GM23338 (cell line): ENCODE measurements at regions not wholly inside any gene's neighbourhood (a gene's known extent, or its start where the extent isn't known, plus 50 kb on each side); places are given as distances from the start of the nearest gene placed in this dataset.

ENCODE experiments used
- ATAC-seq: fragments of 200-7000 bp; cut with Tn5 transposase; 3 replicates; pipeline ENCODE4 v1.9.1; 2020
- DNase-seq: peaks from one replicate; pipeline ENCODE4 v3.0.0-alpha.2; 2015; ENCODE audit warnings: low spot score
- H2AFZ ChIP-seq: fragments of 200-600 bp; sonication (generic); 2 replicates; pipeline ENCODE4 v1.8.0; 2016; ENCODE audit warnings: antibody characterized with exemption, mild to moderate bottlenecking, moderate library complexity
- H3F3A ChIP-seq: fragments of 200-600 bp; sonication (generic); replicated peaks from 2 replicates; pipeline ENCODE4 v1.8.0; 2017; ENCODE audit warnings: antibody characterized with exemption, mixed run types, low read depth
- H3K27ac ChIP-seq: fragments of 200-600 bp; sonication (generic); 2 replicates; pipeline ENCODE4 v1.6.1; 2016; ENCODE audit warnings: low read depth
- H3K27me3 ChIP-seq: fragments of 200-600 bp; sonication (generic); 2 replicates; pipeline ENCODE4 v1.8.0; 2016; ENCODE audit warnings: mild to moderate bottlenecking, mixed run types, moderate library complexity; ENCODE audit not compliant: insufficient read depth
- H3K36me3 ChIP-seq: fragments of 200-600 bp; sonication (generic); 2 replicates; pipeline ENCODE4 v1.8.0; 2016; ENCODE audit warnings: mild to moderate bottlenecking; ENCODE audit not compliant: insufficient read depth
- H3K4me1 ChIP-seq: fragments of 200-600 bp; sonication (generic); 2 replicates; pipeline ENCODE4 v1.8.0; 2016; ENCODE audit warnings: mild to moderate bottlenecking, moderate library complexity; ENCODE audit not compliant: insufficient read depth
- H3K4me2 ChIP-seq: fragments of 200-600 bp; sonication (generic); 2 replicates; pipeline ENCODE4 v1.7.1; 2017; ENCODE audit warnings: mixed run types
- H3K4me3 ChIP-seq: fragments of 200-600 bp; sonication (generic); 2 replicates; pipeline ENCODE4 v1.6.1; 2016; ENCODE audit warnings: mixed run types
- H3K79me2 ChIP-seq: fragments of 200-600 bp; sonication (generic); replicated peaks from 2 replicates; pipeline ENCODE4 v1.8.0; 2017; ENCODE audit warnings: mild to moderate bottlenecking; ENCODE audit not compliant: insufficient read depth
- H3K9me2 ChIP-seq: fragments of 200-600 bp; sonication (generic); 2 replicates; pipeline ENCODE4 v1.8.0; 2017; ENCODE audit not compliant: insufficient read depth
- H4K20me1 ChIP-seq: fragments of 200-600 bp; sonication (generic); replicated peaks from 2 replicates; pipeline ENCODE4 v1.8.0; 2017; ENCODE audit warnings: mild to moderate bottlenecking; ENCODE audit not compliant: insufficient read depth
- H3K27ac Mint-ChIP-seq: 2 replicates; pipeline ENCODE4 v1.8.0; 2020; ENCODE audit warnings: inconsistent platforms, mild to moderate bottlenecking, moderate library complexity, mixed read lengths
- H3K27me3 Mint-ChIP-seq: 3 replicates; pipeline ENCODE4 v1.8.0; 2022; ENCODE audit warnings: low read depth, mild to moderate bottlenecking, moderate library complexity, mixed read lengths, inconsistent platforms; ENCODE audit not compliant: insufficient read depth, poor library complexity
- H3K36me3 Mint-ChIP-seq: 3 replicates; pipeline ENCODE4 v1.8.0; 2021; ENCODE audit warnings: low read depth, mild to moderate bottlenecking, inconsistent platforms, moderate library complexity, mixed read lengths
- H3K4me1 Mint-ChIP-seq: 3 replicates; pipeline ENCODE4 v1.8.0; 2020; ENCODE audit warnings: mild to moderate bottlenecking, inconsistent platforms, mixed read lengths
- H3K4me3 Mint-ChIP-seq: 3 replicates; pipeline ENCODE4 v1.8.0; 2021; ENCODE audit warnings: moderate library complexity, mild to moderate bottlenecking, inconsistent platforms, mixed read lengths
- H3K9me3 Mint-ChIP-seq: 3 replicates; pipeline ENCODE4 v1.8.0; 2020; ENCODE audit warnings: moderate library complexity, mild to moderate bottlenecking, inconsistent platforms, mixed read lengths
- CREB1 ChIP-seq: fragments of 250-450 bp; sonication (Bioruptor Pico); IDR thresholded peaks from 2 replicates; pipeline ENCODE4 v1.5.0; 2020; ENCODE audit warnings: low read depth, mild to moderate bottlenecking, moderate library complexity
- EZH2 ChIP-seq: fragments of 200-600 bp; sonication (generic); IDR thresholded peaks from one replicate; pipeline ENCODE4 v1.8.0; 2017; ENCODE audit warnings: antibody characterized with exemption, mild to moderate bottlenecking, low read depth; ENCODE audit not compliant: unreplicated experiment
- POLR2AphosphoS5 ChIP-seq: IDR thresholded peaks from 2 replicates; pipeline ENCODE4 v1.6.1; 2016; ENCODE audit warnings: antibody characterized with exemption, low read depth
- STAT1 ChIP-seq: IDR thresholded peaks from one replicate; pipeline ENCODE4 v1.6.1; 2016; ENCODE audit warnings: antibody characterized with exemption; ENCODE audit not compliant: unreplicated experiment
- ZNF331 ChIP-seq: fragments of 250-450 bp; sonication (Bioruptor Pico); IDR thresholded peaks from 2 replicates; pipeline ENCODE4 v1.5.0; 2020; ENCODE audit warnings: low read depth, mild to moderate bottlenecking, moderate library complexity
- TF ChIP-seq, protein P1 (sequence below): IDR thresholded peaks from one replicate; pipeline ENCODE4 v1.6.1; 2018; ENCODE audit warnings: antibody characterized with exemption; ENCODE audit not compliant: unreplicated experiment
- TF ChIP-seq, protein P2 (sequence below): fragments of 250-450 bp; sonication (Bioruptor Pico); IDR thresholded peaks from 2 replicates; pipeline ENCODE4 v1.5.0; 2020; ENCODE audit warnings: mild to moderate bottlenecking, moderate library complexity

DNA sequence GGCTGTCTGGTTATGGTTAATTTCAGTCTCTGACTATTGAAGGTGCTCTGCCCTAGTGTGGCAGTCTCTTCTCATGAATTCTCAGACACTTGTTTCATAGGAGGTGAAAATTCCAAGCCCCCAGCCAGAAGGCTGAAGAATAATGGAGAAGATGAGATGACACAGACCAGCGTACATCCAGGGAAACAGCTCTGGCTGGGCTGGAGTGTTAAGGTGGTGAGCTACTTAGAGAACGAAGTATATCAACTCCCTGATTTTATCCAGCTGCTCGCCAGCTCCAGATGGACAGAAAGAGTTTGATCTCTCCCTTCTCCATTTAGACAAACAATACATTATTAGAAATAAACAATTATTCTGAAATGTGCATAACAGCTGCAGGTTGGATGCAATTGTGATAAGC lies 494.5 kb upstream of the RGMA start:
- H3K27ac Mint-ChIP-seq, result no peak overlapping the region
- no peaks in the 10 kb centered on the region for H3K9me2 ChIP-seq
- TF ChIP-seq EZH2 (no peak), CREB1 (CRISPR knock-in tag) (no peak), STAT1 (no peak), POLR2AphosphoS5 (no peak), ZNF331 (CRISPR knock-in tag) (no peak)
- TF ChIP-seq, protein P1, sequence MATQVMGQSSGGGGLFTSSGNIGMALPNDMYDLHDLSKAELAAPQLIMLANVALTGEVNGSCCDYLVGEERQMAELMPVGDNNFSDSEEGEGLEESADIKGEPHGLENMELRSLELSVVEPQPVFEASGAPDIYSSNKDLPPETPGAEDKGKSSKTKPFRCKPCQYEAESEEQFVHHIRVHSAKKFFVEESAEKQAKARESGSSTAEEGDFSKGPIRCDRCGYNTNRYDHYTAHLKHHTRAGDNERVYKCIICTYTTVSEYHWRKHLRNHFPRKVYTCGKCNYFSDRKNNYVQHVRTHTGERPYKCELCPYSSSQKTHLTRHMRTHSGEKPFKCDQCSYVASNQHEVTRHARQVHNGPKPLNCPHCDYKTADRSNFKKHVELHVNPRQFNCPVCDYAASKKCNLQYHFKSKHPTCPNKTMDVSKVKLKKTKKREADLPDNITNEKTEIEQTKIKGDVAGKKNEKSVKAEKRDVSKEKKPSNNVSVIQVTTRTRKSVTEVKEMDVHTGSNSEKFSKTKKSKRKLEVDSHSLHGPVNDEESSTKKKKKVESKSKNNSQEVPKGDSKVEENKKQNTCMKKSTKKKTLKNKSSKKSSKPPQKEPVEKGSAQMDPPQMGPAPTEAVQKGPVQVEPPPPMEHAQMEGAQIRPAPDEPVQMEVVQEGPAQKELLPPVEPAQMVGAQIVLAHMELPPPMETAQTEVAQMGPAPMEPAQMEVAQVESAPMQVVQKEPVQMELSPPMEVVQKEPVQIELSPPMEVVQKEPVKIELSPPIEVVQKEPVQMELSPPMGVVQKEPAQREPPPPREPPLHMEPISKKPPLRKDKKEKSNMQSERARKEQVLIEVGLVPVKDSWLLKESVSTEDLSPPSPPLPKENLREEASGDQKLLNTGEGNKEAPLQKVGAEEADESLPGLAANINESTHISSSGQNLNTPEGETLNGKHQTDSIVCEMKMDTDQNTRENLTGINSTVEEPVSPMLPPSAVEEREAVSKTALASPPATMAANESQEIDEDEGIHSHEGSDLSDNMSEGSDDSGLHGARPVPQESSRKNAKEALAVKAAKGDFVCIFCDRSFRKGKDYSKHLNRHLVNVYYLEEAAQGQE, result no peak
- TF ChIP-seq, protein P2, sequence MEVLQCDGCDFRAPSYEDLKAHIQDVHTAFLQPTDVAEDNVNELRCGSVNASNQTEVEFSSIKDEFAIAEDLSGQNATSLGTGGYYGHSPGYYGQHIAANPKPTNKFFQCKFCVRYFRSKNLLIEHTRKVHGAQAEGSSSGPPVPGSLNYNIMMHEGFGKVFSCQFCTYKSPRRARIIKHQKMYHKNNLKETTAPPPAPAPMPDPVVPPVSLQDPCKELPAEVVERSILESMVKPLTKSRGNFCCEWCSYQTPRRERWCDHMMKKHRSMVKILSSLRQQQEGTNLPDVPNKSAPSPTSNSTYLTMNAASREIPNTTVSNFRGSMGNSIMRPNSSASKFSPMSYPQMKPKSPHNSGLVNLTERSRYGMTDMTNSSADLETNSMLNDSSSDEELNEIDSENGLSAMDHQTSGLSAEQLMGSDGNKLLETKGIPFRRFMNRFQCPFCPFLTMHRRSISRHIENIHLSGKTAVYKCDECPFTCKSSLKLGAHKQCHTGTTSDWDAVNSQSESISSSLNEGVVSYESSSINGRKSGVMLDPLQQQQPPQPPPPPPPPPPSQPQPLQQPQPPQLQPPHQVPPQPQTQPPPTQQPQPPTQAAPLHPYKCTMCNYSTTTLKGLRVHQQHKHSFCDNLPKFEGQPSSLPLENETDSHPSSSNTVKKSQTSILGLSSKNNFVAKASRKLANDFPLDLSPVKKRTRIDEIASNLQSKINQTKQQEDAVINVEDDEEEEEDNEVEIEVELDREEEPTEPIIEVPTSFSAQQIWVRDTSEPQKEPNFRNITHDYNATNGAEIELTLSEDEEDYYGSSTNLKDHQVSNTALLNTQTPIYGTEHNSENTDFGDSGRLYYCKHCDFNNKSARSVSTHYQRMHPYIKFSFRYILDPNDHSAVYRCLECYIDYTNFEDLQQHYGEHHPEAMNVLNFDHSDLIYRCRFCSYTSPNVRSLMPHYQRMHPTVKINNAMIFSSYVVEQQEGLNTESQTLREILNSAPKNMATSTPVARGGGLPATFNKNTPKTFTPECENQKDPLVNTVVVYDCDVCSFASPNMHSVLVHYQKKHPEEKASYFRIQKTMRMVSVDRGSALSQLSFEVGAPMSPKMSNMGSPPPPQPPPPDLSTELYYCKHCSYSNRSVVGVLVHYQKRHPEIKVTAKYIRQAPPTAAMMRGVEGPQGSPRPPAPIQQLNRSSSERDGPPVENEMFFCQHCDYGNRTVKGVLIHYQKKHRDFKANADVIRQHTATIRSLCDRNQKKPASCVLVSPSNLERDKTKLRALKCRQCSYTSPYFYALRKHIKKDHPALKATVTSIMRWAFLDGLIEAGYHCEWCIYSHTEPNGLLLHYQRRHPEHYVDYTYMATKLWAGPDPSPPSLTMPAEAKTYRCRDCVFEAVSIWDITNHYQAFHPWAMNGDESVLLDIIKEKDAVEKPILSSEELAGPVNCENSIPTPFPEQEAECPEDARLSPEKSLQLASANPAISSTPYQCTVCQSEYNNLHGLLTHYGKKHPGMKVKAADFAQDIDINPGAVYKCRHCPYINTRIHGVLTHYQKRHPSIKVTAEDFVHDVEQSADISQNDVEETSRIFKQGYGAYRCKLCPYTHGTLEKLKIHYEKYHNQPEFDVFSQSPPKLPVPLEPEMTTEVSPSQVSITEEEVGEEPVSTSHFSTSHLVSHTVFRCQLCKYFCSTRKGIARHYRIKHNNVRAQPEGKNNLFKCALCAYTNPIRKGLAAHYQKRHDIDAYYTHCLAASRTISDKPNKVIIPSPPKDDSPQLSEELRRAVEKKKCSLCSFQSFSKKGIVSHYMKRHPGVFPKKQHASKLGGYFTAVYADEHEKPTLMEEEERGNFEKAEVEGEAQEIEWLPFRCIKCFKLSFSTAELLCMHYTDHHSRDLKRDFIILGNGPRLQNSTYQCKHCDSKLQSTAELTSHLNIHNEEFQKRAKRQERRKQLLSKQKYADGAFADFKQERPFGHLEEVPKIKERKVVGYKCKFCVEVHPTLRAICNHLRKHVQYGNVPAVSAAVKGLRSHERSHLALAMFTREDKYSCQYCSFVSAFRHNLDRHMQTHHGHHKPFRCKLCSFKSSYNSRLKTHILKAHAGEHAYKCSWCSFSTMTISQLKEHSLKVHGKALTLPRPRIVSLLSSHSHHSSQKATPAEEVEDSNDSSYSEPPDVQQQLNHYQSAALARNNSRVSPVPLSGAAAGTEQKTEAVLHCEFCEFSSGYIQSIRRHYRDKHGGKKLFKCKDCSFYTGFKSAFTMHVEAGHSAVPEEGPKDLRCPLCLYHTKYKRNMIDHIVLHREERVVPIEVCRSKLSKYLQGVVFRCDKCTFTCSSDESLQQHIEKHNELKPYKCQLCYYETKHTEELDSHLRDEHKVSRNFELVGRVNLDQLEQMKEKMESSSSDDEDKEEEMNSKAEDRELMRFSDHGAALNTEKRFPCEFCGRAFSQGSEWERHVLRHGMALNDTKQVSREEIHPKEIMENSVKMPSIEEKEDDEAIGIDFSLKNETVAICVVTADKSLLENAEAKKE, result no peak
- no peaks in the 10 kb centered on the region for H3K36me3 ChIP-seq
- H3F3A ChIP-seq, result no peaks in the 10 kb centered on the region
- H3K36me3 Mint-ChIP-seq, result no peaks in the 10 kb centered on the region
- no peak overlapping the region for H3K27ac ChIP-seq
- H3K4me1 Mint-ChIP-seq, result no peaks in the 10 kb centered on the region
- ATAC-seq (no peak), DNase-seq (no peak)
- no peaks in the 10 kb centered on the region for H3K4me1 ChIP-seq
- H3K4me3 ChIP-seq, result no peak overlapping the region
- peaks cover 3% of the 10 kb centered on the region for H3K27me3 Mint-ChIP-seq
- no peak overlapping the region for H2AFZ ChIP-seq
- H4K20me1 ChIP-seq, result no peaks in the 10 kb centered on the region; the same call in 1 of the 2 replicates
- no peaks in the 10 kb centered on the region; the same call in 2 of the 3 replicates for H3K9me3 Mint-ChIP-seq
- no peak overlapping the region for H3K4me3 Mint-ChIP-seq
- H3K4me2 ChIP-seq, result no peak overlapping the region
- no peaks in the 10 kb centered on the region for H3K27me3 ChIP-seq
- no peaks in the 10 kb centered on the region for H3K79me2 ChIP-seq
